ENCODE measurements at regions not wholly inside any gene's neighbourhood (a gene's known extent, or its start where the extent isn't known, plus 50 kb on each side); places are given as distances from the start of the nearest gene placed in this dataset.

GRCh38 chr6:56359201-56359899, 112.0 kb upstream of the COL21A1 start (continued):
- TF ChIP-seq ATF3 (IDR thresholded peaks at IDR 0.05) = no peak

- H3K4me3 ChIP-seq (replicated peaks in 1 of 2; ENCODE audit: low read depth in 1 of 2, low read length in 2 of 2) = no peak overlapping the region
- ChIA-PET RAD21 (ENCODE audit: low non-redundant PET in 1 of 2, low total read pairs in 2 of 2, uncharacterized antibody in 2 of 2, unreplicated experiment in 2 of 2) (no interaction called here), CTCF (interaction anchor here (1.0 to 1.9 kb wide), 6 partner anchors 9 to 280 kb away, joined by 3 to 6 read pairs (median 4); no protein-coding TSS in a partner anchor), POLR2A (no interaction called here)
- no peaks in the 10 kb centered on the region for H4K20me1 ChIP-seq (ENCODE audit: insufficient read depth)
- H3K27ac ChIP-seq (ENCODE audit: low read depth, low read length) = no peak overlapping the region
- ATAC-seq (no peak), DNase-seq (ENCODE audit: low read depth, low spot score) (no peak)
- no TSS peak for BruUV-seq (replicated peaks)
- no peaks in the 10 kb centered on the region for H3K79me2 ChIP-seq (ENCODE audit: insufficient read depth, low read length)
- no peaks in the 10 kb centered on the region for H3K27me3 ChIP-seq (ENCODE audit: insufficient read depth, low read length)
- H3K36me3 ChIP-seq (ENCODE audit: control insufficient read depth in 1 of 2, insufficient read depth in 2 of 2, low read length in 2 of 2) = no peaks in the 10 kb centered on the region
- TF ChIP-seq FOSL1 (IDR thresholded peaks at IDR 0.05; ENCODE audit: low read depth) (no peak), ELF1 (IDR thresholded peaks at IDR 0.05; ENCODE audit: borderline replicate concordance, low read depth) (no peak), SIN3A (IDR thresholded peaks at IDR 0.05; ENCODE audit: low read depth) (no peak), MAX (IDR thresholded peaks at IDR 0.05) (no peak), ZBTB33 (IDR thresholded peaks at IDR 0.05; ENCODE audit: extremely low read depth, insufficient replicate concordance, low read length) (no peak), SRF (IDR thresholded peaks at IDR 0.05; ENCODE audit: low read depth) (no peak), CBX3 (IDR thresholded peaks at IDR 0.05; ENCODE audit: low read depth) (no peak), CEBPB (IDR thresholded peaks at IDR 0.05; ENCODE audit: low read depth) (no peak)
- intact Hi-C loops (cut with micrococcal nuclease) = loop anchor here (5.0 to 10.0 kb wide), 4 partner anchors 215 to 967 kb away; no protein-coding TSS in a partner anchor
- no peak overlapping the region for H3K9ac ChIP-seq (ENCODE audit: low read length)
- H3K4me2 ChIP-seq (ENCODE audit: low read length) = no peak overlapping the region
- no peaks in the 10 kb centered on the region for H3K9me2 ChIP-seq (ENCODE audit: insufficient read depth)
- H2AFZ ChIP-seq (ENCODE audit: low read depth, low read length, poor library complexity, severe bottlenecking) = no peak overlapping the region
- H3K4me1 ChIP-seq (ENCODE audit: control insufficient read depth in 1 of 2, insufficient read depth in 2 of 2, low read length in 2 of 2) = no peaks in the 10 kb centered on the region
- no peaks in the 10 kb centered on the region; a peak in 1 of 4 replicates for H3K9me3 ChIP-seq (ENCODE audit: control insufficient read depth in 1 of 2, insufficient read depth in 1 of 2, low read depth in 1 of 2, low read length in 2 of 2)
Observed at GRCh38 chr6:56357616-56358373, 110.4 kb upstream of the COL21A1 start.

Measured in HCT116 (cell line).